ENCODE measurements at regions not wholly inside any gene's neighbourhood (a gene's known extent, or its start where the extent isn't known, plus 50 kb on each side); places are given as distances from the start of the nearest gene placed in this dataset.

DNA sequence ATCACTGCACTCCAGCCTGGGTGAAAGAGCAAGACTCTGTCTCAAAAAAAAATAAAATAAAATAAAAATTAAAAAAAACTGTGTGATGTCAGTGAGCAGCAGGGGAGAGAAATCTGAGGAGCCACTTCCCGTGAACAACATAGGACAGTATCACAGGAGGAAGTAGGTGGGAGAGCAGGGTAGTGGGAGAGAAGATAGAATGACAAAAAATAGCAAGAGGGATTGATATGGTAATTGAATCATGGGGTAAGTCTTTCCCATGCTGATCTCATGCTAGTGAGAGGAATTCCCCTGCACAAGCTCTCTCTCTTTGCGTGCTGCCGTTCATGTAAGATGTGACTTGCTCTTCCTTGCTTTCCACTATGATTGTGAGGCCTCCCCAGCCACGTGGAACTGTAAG lies 81.6 kb upstream of the PBX1 start:
- Histone ChIP-seq H3K4me1 (ENCODE audit: control insufficient read depth, insufficient read depth, low read length) (no peaks in the 10 kb centered on the region), H3K9me3 (ENCODE audit: control insufficient read depth, insufficient read depth, low read depth, low read length) (no peaks in the 10 kb centered on the region), H3K27ac (ENCODE audit: extremely low read depth, low read depth, low read length) (no peak overlapping the region), H3K4me3 (ENCODE audit: low read depth, low read length) (no peak overlapping the region), H3K36me3 (ENCODE audit: control insufficient read depth in 2 of 2, insufficient read depth in 1 of 2, low read length in 2 of 2) (no peaks in the 10 kb centered on the region)
- ChIA-PET CTCF (interaction anchor here (0.7 kb wide), 1 partner anchor 349 kb away, joined by 3 read pairs; no protein-coding TSS in a partner anchor), POLR2A (interaction anchor here (1.2 kb wide), 1 partner anchor 81 kb away, joined by 3 read pairs; no protein-coding TSS in a partner anchor)
- TF ChIP-seq ZNF324 (tag by site-specific recombination; IDR thresholded peaks at IDR 0.05) (no peak), SALL2 (tag by site-specific recombination; IDR thresholded peaks at IDR 0.05; ENCODE audit: borderline replicate concordance) (no peak), ZNF830 (tag by site-specific recombination; IDR thresholded peaks at IDR 0.05; ENCODE audit: low read depth) (no peak), KLF10 (tag by site-specific recombination; IDR thresholded peaks at IDR 0.05) (no peak), ZNF701 (tag by site-specific recombination; IDR thresholded peaks at IDR 0.05) (no peak), ZFP3 (tag by site-specific recombination; IDR thresholded peaks at IDR 0.05; ENCODE audit: low read depth) (no peak), MEIS1 (CRISPR knock-in tag; IDR thresholded peaks at IDR 0.05; ENCODE audit: borderline replicate concordance) (no peak), ZNF169 (tag by site-specific recombination; IDR thresholded peaks at IDR 0.05) (no peak), ZNF24 (tag by site-specific recombination; IDR thresholded peaks at IDR 0.05) (no peak)

DNA sequence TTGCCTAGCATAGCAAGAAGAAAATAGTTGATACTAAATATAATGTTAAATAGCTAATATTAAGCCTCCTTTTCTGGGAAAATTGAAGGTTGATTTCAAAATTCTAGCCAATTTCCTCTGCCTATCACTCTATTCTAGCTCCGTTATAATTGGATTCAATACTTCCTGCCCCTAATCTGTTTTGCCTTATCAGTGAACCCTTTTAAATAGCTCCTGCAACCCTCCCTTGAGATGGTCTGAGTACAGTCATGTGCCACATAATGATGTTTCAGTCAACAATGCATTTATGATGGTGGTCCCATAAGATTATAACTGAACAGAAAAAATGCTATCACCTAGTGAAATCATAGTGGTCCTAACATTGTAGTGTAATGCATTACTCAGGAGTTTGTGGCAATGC lies 79.7 kb upstream of the PBX1 start:
- H3K36me3 ChIP-seq (ENCODE audit: control insufficient read depth in 2 of 2, insufficient read depth in 1 of 2, low read length in 2 of 2): no peaks in the 10 kb centered on the region
- H3K27ac ChIP-seq (ENCODE audit: extremely low read depth, low read depth, low read length): no peak overlapping the region
- TF ChIP-seq GLI2 (tag by site-specific recombination; IDR thresholded peaks at IDR 0.05; ENCODE audit: borderline replicate concordance, low read depth) (no peak), ZNF350 (tag by site-specific recombination; IDR thresholded peaks at IDR 0.05) (no peak), HOXA7 (CRISPR knock-in tag; IDR thresholded peaks at IDR 0.05; ENCODE audit: borderline replicate concordance) (no peak), ZBTB21 (tag by site-specific recombination; IDR thresholded peaks at IDR 0.05) (no peak)
- TF ChIP-seq, protein P1, sequence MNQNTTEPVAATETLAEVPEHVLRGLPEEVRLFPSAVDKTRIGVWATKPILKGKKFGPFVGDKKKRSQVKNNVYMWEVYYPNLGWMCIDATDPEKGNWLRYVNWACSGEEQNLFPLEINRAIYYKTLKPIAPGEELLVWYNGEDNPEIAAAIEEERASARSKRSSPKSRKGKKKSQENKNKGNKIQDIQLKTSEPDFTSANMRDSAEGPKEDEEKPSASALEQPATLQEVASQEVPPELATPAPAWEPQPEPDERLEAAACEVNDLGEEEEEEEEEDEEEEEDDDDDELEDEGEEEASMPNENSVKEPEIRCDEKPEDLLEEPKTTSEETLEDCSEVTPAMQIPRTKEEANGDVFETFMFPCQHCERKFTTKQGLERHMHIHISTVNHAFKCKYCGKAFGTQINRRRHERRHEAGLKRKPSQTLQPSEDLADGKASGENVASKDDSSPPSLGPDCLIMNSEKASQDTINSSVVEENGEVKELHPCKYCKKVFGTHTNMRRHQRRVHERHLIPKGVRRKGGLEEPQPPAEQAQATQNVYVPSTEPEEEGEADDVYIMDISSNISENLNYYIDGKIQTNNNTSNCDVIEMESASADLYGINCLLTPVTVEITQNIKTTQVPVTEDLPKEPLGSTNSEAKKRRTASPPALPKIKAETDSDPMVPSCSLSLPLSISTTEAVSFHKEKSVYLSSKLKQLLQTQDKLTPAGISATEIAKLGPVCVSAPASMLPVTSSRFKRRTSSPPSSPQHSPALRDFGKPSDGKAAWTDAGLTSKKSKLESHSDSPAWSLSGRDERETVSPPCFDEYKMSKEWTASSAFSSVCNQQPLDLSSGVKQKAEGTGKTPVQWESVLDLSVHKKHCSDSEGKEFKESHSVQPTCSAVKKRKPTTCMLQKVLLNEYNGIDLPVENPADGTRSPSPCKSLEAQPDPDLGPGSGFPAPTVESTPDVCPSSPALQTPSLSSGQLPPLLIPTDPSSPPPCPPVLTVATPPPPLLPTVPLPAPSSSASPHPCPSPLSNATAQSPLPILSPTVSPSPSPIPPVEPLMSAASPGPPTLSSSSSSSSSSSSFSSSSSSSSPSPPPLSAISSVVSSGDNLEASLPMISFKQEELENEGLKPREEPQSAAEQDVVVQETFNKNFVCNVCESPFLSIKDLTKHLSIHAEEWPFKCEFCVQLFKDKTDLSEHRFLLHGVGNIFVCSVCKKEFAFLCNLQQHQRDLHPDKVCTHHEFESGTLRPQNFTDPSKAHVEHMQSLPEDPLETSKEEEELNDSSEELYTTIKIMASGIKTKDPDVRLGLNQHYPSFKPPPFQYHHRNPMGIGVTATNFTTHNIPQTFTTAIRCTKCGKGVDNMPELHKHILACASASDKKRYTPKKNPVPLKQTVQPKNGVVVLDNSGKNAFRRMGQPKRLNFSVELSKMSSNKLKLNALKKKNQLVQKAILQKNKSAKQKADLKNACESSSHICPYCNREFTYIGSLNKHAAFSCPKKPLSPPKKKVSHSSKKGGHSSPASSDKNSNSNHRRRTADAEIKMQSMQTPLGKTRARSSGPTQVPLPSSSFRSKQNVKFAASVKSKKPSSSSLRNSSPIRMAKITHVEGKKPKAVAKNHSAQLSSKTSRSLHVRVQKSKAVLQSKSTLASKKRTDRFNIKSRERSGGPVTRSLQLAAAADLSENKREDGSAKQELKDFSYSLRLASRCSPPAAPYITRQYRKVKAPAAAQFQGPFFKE (tag by site-specific recombination; IDR thresholded peaks at IDR 0.05; ENCODE audit: borderline replicate concordance): no peak
- ChIA-PET CTCF (no interaction called here), POLR2A (no interaction called here)
- no peak overlapping the region for H3K4me3 ChIP-seq (ENCODE audit: low read depth, low read length)
- H3K9me3 ChIP-seq (ENCODE audit: control insufficient read depth, insufficient read depth, low read depth, low read length): no peaks in the 10 kb centered on the region
- H3K4me1 ChIP-seq (ENCODE audit: control insufficient read depth, insufficient read depth, low read length): no peaks in the 10 kb centered on the region

DNA sequence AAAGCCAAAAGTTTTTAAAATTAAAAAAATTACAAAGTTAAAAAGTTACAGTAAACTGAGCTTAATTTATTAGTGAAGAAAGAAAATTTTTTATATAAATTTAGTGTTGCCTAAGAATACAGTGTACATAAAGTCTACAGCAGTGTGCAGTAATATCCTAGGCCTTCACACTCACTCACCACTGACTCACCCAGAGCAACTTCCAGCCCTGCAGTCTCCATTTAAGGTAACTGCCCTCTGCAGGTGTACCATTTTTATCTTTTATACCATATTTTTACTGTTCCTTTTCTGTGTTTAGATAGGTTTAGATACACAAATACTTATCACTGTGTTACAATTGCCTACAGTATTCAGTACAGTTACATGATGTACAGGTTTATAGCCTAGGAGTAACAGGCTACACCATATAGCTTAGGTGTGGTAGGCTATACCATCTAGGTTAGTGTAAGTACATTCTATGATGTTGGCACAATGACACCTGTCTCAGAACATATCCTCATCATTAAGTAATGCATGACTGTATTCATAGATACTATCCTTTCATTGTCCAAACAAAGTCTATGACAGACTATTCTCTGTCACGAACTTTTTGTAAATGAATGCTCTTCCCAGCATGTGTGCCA lies 78.6 kb upstream of the PBX1 start:
- CTCF ChIA-PET: interaction anchor here (0.6 kb wide), 1 partner anchor 64 kb away, joined by 3 read pairs; no protein-coding TSS in a partner anchor
- TF ChIP-seq ZNF837 (tag by site-specific recombination; IDR thresholded peaks at IDR 0.05) (no peak), ZFP41 (tag by site-specific recombination; IDR thresholded peaks at IDR 0.05; ENCODE audit: borderline replicate concordance) (no peak), HOXD13 (CRISPR knock-in tag; IDR thresholded peaks at IDR 0.05; ENCODE audit: borderline replicate concordance) (no peak)
- TF ChIP-seq, protein P2, sequence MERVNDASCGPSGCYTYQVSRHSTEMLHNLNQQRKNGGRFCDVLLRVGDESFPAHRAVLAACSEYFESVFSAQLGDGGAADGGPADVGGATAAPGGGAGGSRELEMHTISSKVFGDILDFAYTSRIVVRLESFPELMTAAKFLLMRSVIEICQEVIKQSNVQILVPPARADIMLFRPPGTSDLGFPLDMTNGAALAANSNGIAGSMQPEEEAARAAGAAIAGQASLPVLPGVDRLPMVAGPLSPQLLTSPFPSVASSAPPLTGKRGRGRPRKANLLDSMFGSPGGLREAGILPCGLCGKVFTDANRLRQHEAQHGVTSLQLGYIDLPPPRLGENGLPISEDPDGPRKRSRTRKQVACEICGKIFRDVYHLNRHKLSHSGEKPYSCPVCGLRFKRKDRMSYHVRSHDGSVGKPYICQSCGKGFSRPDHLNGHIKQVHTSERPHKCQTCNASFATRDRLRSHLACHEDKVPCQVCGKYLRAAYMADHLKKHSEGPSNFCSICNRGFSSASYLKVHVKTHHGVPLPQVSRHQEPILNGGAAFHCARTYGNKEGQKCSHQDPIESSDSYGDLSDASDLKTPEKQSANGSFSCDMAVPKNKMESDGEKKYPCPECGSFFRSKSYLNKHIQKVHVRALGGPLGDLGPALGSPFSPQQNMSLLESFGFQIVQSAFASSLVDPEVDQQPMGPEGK (tag by site-specific recombination; IDR thresholded peaks at IDR 0.05): no peak
- POLR2A ChIA-PET: no interaction called here

More for the DNA sequence above, 78.6 kb upstream of the PBX1 start:
- H3K4me1 ChIP-seq (ENCODE audit: control insufficient read depth, insufficient read depth, low read length): no peaks in the 10 kb centered on the region
- no peak overlapping the region for H3K27ac ChIP-seq (ENCODE audit: extremely low read depth, low read depth, low read length)
- H3K4me3 ChIP-seq (ENCODE audit: low read depth, low read length): no peak overlapping the region
- no peaks in the 10 kb centered on the region for H3K9me3 ChIP-seq (ENCODE audit: control insufficient read depth, insufficient read depth, low read depth, low read length)
- no peaks in the 10 kb centered on the region for H3K36me3 ChIP-seq (ENCODE audit: control insufficient read depth in 2 of 2, insufficient read depth in 1 of 2, low read length in 2 of 2)

All from HEK293 (cell line).